ENCODE measurements at regions not wholly inside any gene's neighbourhood (a gene's known extent, or its start where the extent isn't known, plus 50 kb on each side); places are given as distances from the start of the nearest gene placed in this dataset.

DNA sequence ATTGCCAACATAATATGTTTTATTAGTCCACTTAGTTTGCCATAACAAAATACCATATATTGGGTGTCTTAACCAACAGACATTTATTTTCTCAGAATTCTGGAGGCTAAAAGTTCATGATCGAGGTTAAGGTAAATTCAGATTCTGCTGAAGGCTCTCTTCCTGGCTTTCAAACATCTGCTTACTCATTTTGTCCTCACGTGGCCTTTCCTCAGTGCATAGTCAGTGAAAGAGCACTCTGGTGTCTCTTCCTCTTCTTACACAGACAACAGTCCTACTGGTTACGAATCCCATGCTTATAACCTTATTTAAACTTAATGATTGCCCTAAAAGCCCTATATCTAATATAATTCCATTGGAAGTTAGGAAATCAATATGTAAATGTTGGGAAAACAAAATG is 479.7 kb downstream of the FSCB start:
- TF ChIP-seq, protein P1, sequence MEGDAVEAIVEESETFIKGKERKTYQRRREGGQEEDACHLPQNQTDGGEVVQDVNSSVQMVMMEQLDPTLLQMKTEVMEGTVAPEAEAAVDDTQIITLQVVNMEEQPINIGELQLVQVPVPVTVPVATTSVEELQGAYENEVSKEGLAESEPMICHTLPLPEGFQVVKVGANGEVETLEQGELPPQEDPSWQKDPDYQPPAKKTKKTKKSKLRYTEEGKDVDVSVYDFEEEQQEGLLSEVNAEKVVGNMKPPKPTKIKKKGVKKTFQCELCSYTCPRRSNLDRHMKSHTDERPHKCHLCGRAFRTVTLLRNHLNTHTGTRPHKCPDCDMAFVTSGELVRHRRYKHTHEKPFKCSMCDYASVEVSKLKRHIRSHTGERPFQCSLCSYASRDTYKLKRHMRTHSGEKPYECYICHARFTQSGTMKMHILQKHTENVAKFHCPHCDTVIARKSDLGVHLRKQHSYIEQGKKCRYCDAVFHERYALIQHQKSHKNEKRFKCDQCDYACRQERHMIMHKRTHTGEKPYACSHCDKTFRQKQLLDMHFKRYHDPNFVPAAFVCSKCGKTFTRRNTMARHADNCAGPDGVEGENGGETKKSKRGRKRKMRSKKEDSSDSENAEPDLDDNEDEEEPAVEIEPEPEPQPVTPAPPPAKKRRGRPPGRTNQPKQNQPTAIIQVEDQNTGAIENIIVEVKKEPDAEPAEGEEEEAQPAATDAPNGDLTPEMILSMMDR (IDR thresholded peaks at IDR 0.05; ENCODE audit: low read depth, low read length, poor library complexity, severe bottlenecking), result no peak
- TF ChIP-seq EZH2phosphoT487 (IDR thresholded peaks at IDR 0.05; ENCODE audit: borderline replicate concordance, low read length), result no peak
